GM19238 (cell line): ENCODE measurements at regions not wholly inside any gene's neighbourhood (a gene's known extent, or its start where the extent isn't known, plus 50 kb on each side); places are given as distances from the start of the nearest gene placed in this dataset.

ENCODE experiments used
- DNase-seq: peaks from one replicate; pipeline ENCODE4 v3.0.0; 2011; ENCODE audit warnings: low spot score; ENCODE audit not compliant: insufficient read length

DNA sequence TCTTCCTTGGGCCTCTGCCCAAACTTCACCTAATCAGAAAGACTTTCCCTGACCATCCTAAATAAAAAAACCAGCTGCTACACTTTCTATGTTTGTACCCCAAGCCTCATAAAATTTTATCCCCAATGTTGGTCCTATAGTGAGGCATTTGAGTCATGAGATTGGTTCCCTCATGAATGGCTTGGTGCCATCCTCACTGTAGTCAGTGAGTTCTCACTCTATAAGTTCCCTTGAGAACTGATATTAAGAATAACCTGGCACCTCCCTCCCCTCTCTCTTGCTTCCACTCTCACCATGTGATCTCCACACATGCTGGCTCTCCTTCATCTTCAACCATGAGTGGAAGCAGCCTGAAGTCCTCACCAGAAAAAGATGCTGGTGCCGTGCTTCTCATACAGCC, 316.9 kb upstream of the PRDM1 start:
- no peak for DNase-seq

DNA sequence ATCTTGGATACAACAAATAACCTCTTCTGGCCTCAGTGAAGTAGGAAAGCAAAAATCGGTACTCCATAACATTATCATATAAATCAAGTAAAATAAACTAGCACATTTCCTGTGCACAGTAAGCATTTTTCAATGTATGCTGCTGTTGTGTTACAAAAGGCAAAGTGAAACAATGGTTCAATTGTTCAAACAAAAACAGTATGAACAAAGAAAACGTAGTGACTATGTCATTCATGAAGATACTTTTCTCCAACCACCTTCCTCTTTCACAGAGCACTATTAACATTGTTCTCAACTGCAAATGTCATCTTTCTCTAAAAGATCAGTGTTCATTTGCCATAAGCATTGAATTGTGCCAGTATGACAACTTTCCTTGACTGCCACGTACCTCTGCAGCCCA, 318.6 kb upstream of the PRDM1 start:
- no peak for DNase-seq

DNA sequence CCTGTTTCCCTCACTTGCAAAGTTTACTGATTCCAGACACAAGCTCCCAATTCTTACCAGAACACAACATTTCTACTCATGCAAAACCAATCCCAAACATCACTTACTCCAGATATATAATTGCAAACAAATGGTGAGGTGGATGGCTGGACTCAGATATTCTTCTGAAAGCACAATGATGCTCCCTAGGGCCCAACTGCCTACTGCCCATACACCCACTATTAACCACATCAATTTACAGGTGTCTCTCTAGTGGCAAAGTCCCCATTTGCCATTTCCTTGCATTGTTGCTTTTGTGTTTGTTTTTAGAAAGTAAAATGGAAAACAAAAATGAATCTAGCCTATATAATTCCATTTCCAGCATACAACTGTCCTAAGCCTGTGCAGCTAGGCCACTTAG, 320.9 kb upstream of the PRDM1 start:
- no peak for DNase-seq

DNA sequence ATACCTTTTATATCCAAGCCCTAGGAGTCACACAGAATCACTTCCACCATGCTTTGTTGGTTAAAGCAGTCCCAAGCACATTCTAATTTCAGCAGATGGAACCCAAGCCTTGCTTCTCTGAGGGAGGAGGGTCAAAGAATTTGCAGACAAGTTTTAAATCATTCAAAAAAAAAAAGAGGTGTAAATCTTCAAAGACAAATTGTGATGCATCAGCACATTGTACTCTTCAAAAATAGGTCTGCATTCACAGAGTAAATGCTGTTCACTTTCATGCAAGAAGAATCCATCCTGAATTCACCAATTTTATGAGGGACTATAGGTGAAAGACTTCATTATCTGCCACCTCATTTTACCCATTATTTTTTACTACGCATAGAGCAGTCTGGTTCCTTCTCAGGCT, 321.8 kb upstream of the PRDM1 start:
- DNase-seq: no peak

DNA sequence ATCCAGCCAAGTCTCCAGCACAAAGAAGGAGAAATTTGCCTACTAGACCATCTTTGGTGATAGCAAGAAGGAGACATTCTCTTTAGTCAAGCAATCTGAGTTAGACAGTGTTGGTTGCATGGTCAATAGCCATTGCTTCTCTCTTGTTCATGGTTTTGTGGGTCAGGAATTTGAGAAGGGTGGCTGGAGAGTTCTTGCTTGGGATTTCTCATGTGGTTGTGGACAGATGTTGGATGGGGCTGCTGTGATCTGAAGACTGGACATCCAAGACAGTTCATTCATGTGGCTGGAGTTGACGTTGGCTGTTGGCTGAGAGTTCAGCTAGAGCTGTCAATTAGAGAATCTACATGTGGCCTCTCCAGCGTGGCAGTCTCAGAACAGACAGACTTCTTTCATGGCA, 322.3 kb upstream of the PRDM1 start:
- DNase-seq: no peak

DNA sequence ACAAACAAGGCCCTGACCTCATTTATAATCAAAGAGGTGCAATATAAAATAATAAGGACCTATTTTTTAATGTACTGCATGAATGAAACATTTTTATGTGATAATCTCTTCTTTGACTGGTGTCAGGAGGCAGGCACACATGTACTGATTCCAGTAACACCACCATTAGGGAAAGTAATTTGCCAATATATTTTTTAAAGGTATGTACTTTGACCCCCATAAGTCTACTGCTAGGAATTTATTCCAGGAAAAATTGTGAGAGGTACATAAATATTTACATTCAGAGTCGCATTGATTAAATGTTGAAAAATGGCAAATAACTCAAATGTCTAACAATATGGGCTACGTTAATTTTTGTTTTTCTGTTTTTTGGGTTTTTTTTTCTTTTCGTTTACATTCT, 325.4 kb upstream of the PRDM1 start:
- DNase-seq: no peak

DNA sequence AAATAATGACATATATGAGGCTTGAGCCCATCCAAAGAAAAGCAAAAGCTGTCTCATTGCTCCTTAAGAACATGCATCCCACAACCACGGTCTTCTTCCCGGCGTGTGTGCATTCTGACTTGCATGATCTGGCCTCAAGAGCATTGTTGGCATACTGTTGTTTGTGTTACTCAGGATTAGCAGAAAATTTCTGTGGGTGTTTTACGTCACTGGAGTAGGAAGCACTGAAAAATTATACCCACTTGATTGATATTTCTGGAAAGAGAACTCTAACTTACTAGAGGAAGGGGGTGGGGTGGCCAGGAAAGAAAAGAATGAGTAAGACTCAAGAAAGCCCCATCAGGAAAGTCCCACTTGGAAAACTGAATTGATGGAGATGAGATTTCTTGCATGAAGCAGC, 326.2 kb upstream of the PRDM1 start:
- DNase-seq: no peak

DNA sequence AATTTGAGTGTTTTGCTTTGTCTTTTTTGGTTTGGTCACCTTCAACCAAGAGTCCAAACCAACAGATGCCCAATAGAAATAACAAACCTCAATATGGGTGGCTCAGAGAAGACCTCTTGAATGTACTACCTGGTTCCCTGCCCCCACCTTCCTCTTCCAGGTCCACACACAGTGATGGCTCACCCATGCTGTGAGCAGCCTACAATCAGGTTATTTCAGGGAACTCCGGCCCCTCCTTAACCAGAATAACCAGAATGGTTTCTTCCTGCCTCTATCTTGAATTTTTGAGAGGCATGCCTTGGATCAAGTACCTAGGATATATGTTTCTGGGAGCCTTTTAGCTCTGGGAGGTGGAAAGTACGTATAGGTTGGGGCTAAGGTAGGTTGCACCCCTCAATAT, 327.1 kb upstream of the PRDM1 start:
- no peak for DNase-seq

DNA sequence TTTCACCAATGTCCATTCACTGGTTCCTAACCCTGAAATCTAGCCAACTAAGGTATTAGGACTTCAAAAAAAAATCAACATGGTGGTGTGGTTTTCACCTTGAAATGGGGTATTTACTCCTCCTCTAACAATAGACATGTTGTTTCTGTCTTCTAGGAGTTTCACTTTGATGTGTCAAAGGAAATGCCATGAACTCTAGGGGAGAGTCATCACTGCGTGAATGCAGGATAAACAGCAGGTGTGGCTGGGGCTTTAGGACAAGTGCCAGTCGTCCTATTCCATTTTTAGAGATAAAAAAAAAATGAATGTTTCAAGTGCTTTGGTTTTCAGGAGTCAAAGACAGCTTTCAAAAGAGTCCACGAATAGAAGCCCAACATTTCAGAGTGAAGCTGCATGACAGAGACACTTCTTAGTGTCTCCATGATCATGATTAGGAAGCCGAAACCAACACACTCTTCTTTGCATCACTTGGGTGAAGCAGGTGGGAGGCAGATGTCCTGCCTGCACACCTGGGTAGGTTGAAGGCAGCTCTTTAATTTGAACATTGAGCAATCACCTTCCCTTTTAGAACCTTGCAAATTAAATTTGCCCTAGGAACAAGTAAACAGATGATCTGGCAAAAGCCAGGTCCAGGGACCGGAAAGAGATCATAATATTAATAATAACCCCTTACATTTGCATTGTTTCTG, 328.5 kb upstream of the PRDM1 start:
- DNase-seq: peak; percentile 15

DNA sequence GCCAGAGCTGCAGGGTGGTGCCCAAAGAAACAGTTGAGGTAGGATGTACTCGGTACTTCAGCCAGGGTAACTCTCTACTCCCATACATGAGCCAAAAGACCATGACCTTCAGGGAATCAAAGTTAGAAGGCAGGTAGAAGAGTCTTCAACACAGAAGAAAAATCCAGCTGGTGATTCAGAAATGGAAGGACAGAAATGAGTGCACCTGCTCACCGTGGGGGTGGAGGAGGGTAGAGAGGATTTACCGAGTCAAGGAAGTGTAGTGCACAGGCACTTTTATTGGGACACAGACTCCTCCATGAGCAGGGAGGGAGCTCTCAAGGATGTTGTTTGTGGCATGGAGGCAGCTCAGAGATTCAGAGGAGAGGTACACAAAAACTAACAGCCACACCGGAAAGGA, 330.3 kb upstream of the PRDM1 start:
- DNase-seq: no peak

DNA sequence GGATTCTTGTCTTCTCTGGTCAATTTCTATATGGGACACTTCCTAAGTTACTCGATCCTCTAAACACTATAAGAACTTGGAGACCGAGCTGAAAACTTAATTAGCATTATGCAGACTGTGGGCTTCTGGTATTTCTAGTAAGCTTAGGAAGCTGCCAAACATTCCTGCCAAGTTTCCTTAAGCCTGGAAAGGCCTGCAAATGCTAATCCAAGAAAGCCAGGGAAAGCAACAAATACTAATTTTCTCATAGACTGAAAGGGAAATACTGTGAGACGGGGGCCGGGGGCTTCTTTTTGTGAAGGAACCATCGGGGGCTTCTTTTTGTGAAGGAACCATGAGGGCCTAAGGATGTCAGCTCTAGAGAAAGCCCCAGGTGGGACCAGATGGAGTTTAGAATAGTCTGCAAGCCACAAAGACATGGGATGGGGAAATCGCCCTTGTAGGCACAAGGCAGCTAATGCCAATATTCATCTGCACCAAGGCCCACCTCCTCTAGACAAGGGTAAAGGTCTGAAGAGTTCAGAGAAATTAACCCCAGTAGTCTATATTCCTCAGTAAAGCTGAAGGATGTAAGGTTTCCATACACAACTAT, 332.4 kb upstream of the PRDM1 start:
- no peak for DNase-seq

DNA sequence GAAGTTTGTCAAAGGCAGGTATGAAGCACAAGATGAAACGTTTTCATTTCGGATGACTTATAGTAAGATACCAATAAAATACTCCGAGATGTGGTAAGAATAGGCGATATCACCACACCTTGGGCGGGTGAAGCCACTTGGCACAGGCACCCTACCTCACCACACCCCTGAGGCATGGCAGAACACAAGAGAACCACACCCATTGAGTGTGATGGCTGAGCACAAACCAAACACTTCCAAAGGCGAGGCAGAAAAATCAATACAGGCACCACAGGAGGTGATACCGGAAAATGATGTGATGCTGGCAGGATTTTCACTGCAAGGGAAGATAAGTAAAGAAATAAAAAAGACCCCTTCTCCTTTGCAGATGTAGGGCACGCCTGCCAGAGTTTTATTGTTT, 332.9 kb upstream of the PRDM1 start:
- no peak for DNase-seq

DNA sequence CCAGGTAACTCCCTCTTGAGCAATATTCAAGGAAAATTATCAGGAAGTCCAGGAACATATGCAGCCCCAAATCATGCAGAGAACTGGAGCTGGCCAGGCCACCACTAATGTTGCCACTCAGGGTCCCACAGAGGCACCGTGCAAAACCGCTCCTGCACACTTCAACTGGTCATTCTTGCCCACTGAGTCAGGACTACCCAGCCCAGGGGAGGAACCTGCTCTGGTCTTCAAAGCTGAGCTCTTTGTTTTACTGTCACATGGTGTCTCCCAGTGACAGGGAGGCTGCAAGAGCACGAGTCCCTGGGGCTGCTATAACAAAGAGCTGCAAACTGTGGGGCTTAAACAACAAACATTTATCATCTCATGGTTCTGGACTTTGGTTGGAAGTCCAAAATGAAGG, 336.0 kb upstream of the PRDM1 start:
- DNase-seq: no peak

DNA sequence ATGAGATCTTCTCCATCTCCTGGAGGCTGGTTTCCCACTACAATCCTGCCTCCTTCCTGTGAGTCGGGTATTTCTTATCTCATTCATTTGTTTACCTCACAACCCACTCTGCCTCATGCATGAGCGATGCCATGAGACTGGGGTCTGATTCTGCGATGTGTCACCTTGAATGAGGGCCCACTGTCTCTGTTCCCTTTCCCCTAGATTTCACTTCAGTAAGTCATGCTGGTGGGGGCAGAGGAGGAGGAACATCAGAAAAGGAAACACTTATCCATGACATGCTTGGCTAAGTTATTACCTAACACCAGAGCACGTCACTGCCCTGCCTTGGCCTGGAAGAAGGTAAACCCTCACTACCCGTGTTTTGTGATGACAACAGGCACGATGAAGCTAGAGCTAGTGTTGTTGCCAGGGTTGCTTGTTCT, 337.4 kb upstream of the PRDM1 start:
- no peak for DNase-seq

DNA sequence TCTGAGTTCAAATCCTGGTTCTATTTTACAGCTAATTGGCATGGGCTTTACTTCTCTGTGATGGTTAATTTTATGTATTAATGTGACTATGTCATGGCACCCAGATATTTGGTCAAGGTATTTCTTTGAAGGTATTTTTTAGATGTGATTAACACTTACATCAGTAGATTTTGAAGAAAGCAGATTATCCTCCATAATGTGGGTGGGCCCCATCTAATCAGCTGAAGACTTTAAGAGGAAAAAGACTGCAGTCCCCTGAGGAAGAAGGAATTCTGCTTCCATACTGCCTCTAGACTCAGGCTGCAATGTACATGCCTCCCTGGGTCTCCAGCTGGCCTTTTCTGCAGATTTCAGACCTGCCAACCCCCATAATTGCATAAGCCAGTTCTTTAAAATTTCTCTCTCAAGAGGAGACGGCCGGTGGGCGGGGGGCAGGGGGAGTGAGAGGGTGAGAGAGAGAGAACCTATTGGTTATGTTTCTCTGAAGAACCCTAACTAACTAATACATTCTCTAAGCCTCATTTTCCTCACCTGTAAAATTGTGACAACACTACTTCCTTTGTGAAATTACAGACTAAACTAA, 338.2 kb upstream of the PRDM1 start:
- no peak for DNase-seq

DNA sequence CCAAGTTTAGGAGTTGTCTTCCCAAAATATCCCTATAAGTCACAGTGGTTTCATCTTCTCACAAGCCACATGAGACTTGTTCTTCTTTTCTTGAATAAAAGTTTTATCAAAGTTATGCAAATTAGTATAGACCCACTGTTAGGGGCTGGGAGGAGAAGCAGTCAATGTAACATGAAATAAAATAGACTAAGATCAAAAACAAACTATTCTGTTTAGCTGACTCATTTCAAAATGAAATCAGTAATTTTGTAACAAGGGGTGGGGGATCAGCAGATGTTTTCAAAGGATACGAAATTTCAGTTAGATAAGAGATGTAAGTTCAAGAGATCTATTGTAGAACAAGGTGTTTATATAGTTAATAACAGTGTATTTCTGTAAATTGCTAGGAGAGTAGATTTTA, 339.6 kb upstream of the PRDM1 start:
- DNase-seq: no peak

DNA sequence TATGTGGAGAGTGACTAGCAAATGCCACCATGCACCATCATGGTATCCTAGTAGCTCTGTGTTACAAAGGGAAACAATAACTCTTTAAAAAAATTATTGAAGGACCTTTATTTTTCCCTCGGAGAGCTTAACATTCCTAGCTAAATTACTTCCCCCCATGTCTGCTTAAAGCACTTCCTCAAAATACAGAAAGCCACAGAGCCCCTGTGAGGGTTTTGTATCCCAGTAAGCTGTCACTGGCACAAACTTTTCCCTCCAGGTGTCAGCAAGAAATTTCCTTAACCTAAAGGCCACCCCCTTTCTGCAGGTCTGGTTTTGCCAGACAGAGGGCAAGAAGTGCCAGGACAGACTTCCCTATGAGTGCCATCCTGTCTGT, 340.0 kb upstream of the PRDM1 start:
- no peak for DNase-seq

DNA sequence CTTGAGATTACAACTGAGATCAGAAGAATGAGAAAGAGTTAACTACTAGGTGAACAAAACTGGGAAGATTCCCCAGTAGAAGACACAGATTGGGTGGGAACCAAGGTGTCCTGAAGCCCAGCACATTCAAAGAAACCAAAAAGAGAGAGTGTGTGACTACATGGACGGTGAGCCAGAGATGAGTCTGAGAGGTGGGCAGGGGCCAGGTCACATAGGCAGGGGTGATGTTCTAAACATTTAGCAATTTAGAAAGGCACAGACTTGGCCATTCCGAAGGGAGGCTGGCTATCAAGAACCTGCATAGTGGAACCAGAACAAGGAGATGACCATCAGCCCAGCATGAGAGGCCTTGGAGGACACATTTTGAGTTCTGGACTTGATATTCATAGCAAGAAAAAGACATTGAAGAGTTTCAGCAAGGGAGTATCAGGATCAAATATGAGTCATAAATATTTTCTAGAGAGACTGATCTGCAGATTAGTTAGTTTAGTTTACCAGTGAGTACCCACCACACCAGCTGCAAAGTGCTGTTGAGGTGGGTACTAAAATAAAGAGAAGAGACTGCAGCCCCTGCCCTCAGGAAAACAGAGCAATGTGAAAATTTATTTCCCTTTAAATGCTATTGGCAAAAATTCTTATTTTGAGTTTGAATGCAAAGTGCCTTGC, 340.5 kb upstream of the PRDM1 start:
- no peak for DNase-seq

DNA sequence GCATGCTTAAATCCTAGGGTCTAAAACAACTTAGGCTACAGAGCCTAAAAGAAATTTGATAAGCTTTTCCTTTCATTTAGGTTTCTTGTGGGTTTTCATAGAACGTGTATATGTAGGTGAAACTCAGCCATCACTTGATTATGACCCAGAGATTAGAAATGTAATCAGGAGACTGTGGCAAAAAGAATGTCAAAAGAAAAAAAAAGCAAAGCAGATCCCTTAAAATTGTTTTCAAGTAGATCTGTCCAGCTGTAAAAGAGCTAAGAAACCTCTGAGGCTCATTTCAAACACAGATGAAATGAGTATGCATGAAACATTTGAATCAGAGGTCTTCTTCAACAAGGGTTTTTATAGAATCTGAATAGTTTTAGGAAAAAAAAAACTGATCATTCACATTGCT, 341.3 kb upstream of the PRDM1 start:
- no peak for DNase-seq

DNA sequence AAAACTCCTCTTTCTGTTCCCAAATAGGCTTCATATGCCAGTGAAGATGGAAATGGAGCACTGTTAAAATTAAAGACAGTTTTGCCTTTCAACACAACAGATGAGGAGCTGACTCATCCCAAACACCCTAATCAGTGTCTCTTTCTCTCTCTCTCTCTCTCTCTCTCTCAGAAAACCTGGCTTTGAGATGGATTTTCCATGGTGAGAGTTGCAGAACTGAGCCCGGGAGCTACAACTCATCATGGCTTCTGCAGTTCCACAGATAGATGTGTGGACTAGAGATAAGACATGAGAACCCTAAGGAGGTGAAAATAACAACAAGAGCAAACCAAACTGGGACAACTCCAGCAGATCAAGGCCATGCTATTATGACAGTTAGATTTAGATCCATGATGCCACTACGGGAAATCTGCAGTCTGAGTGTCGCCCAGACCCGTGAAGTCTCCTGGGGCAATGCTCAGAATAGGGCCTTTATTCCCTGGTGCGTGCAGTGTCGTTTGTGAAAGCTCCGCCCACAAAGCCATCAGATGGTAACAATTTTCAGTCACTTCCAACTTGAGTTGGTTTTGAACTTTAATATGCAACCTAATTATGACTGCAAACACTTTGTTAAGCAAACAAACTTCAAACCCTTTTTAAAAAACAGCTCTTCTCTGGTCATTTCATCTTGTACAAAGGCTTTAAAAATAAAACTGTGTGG, 338.2 kb upstream of the PREP start:
- DNase-seq: no peak

DNA sequence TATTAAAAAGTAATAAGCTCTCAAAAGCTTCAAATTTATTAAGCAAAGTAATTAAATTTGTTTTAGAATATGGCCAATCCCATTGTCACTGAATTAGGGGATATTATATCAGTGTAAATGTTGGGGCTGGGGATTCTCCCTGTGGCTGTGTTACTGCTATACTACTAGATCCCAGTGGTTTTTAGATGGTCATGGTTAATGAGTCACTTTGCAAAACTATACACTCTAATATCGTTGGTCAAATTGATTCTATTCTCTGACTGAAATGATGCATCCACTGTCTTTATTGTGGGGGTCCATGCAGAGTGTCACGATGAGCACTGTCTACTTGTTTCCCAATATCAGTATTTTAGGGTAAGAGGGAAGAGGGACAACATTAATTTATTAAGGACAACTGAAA, 336.9 kb upstream of the PREP start:
- no peak for DNase-seq

DNA sequence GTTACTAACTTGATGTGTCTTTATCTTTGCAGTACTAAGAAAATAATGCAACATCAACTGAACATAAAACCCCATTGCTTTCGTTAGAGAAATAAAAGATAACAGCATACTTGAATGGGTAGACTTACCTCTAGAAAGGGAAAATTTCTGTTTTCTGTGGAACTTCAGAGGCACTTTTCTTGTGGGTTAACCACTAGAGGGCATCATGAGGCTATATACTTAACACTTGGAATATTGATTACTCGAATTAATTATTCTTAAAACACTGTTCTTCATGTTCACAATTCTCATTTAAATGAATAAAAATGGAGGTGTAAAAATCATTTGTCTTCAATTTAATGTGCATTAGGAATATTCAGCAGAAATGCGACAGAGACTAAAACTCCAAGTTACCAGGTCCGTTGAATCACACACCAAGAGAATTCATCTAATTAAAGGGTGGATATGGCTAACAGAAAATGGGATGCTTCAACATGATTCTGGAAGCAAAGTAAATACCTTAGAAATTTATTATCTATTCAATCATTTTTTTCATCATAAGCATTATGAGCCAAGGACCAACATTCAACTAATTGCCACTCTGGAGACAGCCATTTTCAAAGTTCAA, 330.8 kb upstream of the PREP start:
- DNase-seq: no peak
